A673 (cell line): ENCODE measurements at regions not wholly inside any gene's neighbourhood (a gene's known extent, or its start where the extent isn't known, plus 50 kb on each side); places are given as distances from the start of the nearest gene placed in this dataset.
A peak's percentile ranks its signal among the peaks of the same experiment; 100 is the strongest.

Experiments
- BruUV-seq: library from RNA; stranded (reverse); fragments of 400-500 nt; replicated peaks from 2 replicates; lab custom pipeline; 2021; lab: Mats Ljungman, UMichigan
- CTCF ChIA-PET: fragments of 300-600 bp; sonication (Branson Sonifier 250); formaldehyde crosslinking; loops from one replicate; lab custom pipeline; 2022; ENCODE audit warnings: antibody characterized with exemption; lab: Charles Lee
- POLR2A ChIA-PET: fragments of 300-600 bp; sonication (Branson Sonifier 250); formaldehyde crosslinking; loops from one replicate; lab custom pipeline; 2022; ENCODE audit warnings: antibody characterized with exemption; ENCODE audit not compliant: low non-redundant PET; lab: Charles Lee
- DNase-seq: peaks from one replicate; pipeline ENCODE4 v3.0.0-alpha.2; 2015; ENCODE audit warnings: low spot score
- H3K27ac ChIP-seq: fragments of 200-600 bp; sonication (generic); 2 replicates; pipeline ENCODE4 v1.5.1; 2016; ENCODE audit warnings: mixed run types, low read depth, mild to moderate bottlenecking, mixed read lengths, antibody characterized with exemption, low read length; ENCODE audit not compliant: poor library complexity, severe bottlenecking
- H3K27me3 ChIP-seq: fragments of 200-600 bp; sonication (generic); replicated peaks from 2 replicates; pipeline ENCODE4 v1.6.1; 2017; ENCODE audit warnings: mixed run types, low read depth, mild to moderate bottlenecking, mixed read lengths, antibody characterized with exemption, low read length; ENCODE audit not compliant: insufficient read depth, poor library complexity
- H3K36me3 ChIP-seq: fragments of 200-600 bp; sonication (generic); 2 replicates; pipeline ENCODE4 v1.6.1; 2016; ENCODE audit warnings: mixed run types, mild to moderate bottlenecking, mixed read lengths, antibody characterized with exemption, low read length; ENCODE audit not compliant: insufficient read depth, poor library complexity, severe bottlenecking
- H3K4me1 ChIP-seq: fragments of 200-600 bp; sonication (generic); 2 replicates; pipeline ENCODE4 v1.6.1; 2017; ENCODE audit warnings: mixed run types, mild to moderate bottlenecking, mixed read lengths, antibody characterized with exemption, low read length; ENCODE audit not compliant: insufficient read depth, poor library complexity, severe bottlenecking
- H3K4me3 ChIP-seq: fragments of 200-600 bp; sonication (generic); 2 replicates; pipeline ENCODE4 v1.5.1; 2016; ENCODE audit warnings: low read depth, mixed run types, mild to moderate bottlenecking, mixed read lengths, low read length; ENCODE audit not compliant: poor library complexity, severe bottlenecking
- H3K9me3 ChIP-seq: fragments of 200-600 bp; sonication (generic); 2 replicates; pipeline ENCODE4 v1.6.1; 2016; ENCODE audit warnings: mixed run types, low read depth, mild to moderate bottlenecking, mixed read lengths, antibody characterized with exemption, low read length; ENCODE audit not compliant: poor library complexity, severe bottlenecking
- EZH2 ChIP-seq: fragments of 200-600 bp; sonication (generic); IDR thresholded peaks from 2 replicates; pipeline ENCODE4 v1.6.1; 2017; ENCODE audit warnings: borderline replicate concordance, low read depth, mild to moderate bottlenecking, mixed read lengths, antibody characterized with exemption, low read length; ENCODE audit not compliant: poor library complexity, severe bottlenecking
- intact Hi-C: fragments of 100-400 bp; cut with micrococcal nuclease; formaldehyde crosslinking; loops from one replicate; pipeline ENCODE4 v1.10.0; 2022; ENCODE audit not compliant: unreplicated experiment
- TF ChIP-seq, protein P1 (sequence below): fragments of 300-800, 200-600 bp; sonication (generic); conservative IDR thresholded peaks from 2 replicates; pipeline ENCODE4 v1.5.1; 2017; ENCODE audit warnings: low read depth, mild to moderate bottlenecking, antibody characterized with exemption, low read length, moderate library complexity, mixed read lengths

DNA sequence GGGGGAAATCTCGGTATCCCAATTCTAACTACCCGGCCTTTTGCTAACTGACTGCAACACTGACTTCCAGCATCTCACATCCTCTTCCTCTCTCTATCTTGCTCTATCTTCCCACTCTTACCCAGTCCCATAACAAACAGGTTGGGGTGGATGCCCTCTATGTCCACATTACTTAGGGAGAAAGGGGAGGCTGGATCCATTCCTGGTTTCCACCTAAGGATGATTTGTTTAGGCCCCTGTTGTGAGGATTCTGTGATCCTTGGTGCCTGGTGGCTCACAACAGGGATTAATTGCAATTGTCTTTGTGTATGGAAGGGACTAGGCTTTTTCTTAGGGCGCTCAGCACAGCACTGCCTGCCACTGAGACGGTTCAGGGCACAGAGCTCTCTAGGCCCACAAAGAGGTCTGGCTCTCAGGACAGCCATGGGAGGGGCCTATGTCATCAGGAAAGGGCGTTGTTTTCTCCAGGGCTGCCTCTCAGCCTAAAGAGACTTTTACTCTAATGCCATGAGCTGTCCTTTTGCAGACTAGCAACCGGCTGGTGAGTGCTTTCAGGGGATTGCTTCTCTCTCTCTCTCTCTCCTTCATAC, 612.1 kb upstream of the SALL1 start:
- CTCF ChIA-PET, result no interaction called here
- Histone ChIP-seq H3K36me3 (no peaks in the 10 kb centered on the region), H3K4me1 (peaks cover 47% of the 10 kb centered on the region), H3K4me3 (no peak overlapping the region), H3K27me3 (no peaks in the 10 kb centered on the region), H3K27ac (no peak overlapping the region), H3K9me3 (no peaks in the 10 kb centered on the region)
- intact Hi-C loops, result loop anchor here (5.0 kb wide), 2 partner anchors 126 to 219 kb away; no protein-coding TSS in a partner anchor
- TF ChIP-seq EZH2, result no peak
- TF ChIP-seq, protein P1, sequence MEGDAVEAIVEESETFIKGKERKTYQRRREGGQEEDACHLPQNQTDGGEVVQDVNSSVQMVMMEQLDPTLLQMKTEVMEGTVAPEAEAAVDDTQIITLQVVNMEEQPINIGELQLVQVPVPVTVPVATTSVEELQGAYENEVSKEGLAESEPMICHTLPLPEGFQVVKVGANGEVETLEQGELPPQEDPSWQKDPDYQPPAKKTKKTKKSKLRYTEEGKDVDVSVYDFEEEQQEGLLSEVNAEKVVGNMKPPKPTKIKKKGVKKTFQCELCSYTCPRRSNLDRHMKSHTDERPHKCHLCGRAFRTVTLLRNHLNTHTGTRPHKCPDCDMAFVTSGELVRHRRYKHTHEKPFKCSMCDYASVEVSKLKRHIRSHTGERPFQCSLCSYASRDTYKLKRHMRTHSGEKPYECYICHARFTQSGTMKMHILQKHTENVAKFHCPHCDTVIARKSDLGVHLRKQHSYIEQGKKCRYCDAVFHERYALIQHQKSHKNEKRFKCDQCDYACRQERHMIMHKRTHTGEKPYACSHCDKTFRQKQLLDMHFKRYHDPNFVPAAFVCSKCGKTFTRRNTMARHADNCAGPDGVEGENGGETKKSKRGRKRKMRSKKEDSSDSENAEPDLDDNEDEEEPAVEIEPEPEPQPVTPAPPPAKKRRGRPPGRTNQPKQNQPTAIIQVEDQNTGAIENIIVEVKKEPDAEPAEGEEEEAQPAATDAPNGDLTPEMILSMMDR, result no peak
- POLR2A ChIA-PET, result no interaction called here
- BruUV-seq, result no TSS peak
- peak; percentile 52 for DNase-seq

DNA sequence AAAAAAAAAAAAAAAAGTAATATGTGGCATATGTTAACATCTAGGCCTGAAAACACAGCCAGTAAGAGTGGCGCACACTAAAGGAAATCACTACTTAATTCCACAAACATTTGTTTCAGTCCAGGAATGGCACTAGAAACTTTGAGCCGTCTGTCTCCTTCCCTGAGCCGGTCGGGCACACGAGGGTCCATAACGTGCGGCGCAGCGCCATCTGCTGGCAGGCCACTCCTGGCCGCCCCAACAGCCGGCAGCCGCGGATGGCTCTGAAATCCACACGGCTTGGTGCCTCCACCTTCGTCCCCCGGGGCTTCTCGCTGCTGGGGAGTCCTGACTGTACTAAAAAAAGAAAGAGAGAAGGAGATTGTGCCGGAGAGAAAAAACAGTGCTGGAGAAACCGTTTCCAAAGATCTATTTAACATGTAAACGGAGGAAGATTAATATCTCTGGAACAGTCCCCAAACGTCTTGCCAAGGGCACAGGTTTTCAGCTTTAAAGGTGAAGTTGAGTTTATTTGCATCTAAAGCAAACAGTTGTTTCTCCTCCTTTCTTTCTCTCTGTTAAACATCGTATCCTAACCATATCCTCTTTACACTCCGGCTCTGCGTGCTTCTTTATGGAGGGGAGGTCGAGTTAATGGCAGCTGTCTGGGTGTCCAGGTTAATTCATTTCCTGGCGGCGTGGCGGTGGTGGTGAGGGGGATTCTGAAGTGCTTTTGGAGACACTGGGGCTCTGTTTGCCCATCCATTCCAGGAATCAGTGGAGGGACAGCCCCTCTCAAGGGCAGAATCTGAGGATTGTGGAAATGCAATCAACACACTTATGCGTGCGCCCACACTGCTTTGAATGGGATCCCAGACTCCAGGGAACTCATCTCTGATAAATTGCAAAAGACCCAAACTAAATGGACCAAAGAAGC, 611.3 kb upstream of the SALL1 start:
- ChIA-PET CTCF (interaction anchor here (0.7 to 1.2 kb wide), 3 partner anchors 125 to 956 kb away, joined by 3 to 5 read pairs (median 3); no protein-coding TSS in a partner anchor), POLR2A (no interaction called here)
- no peaks in the 10 kb centered on the region for H3K27me3 ChIP-seq
- H3K4me1 ChIP-seq, result peaks cover 55% of the 10 kb centered on the region
- TF ChIP-seq EZH2, result no peak
- TF ChIP-seq, protein P1, result peak; percentile 98
- H3K36me3 ChIP-seq, result no peaks in the 10 kb centered on the region
- H3K27ac ChIP-seq, result peak overlapping the region; percentile 34
- BruUV-seq, result TSS peak; percentile 71
- peak; percentile 92 for DNase-seq
- no peaks in the 10 kb centered on the region for H3K9me3 ChIP-seq
- H3K4me3 ChIP-seq, result peak overlapping the region; percentile 13
- intact Hi-C loops, result loop anchor here (1.0 to 5.0 kb wide), 3 partner anchors 125 to 616 kb away; no protein-coding TSS in a partner anchor

DNA sequence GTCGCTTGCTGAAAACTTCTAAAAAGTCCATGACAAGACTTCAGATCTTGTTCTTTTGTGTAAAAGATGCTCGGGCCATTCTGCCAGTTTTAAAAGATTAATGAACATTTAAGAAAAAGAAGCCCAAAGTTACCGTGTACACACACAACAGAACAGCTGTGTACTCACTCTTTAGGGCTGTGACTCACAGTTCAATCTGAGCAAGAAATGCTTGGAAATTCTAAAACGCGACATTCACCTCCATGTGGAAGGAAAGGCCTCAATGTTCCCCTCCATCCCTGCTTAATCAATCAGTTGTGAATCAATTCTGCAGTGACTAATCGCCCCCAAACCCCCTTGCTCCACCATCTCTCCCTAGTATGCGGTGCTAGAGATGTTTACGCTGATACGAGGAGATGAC, 609.9 kb upstream of the SALL1 start:
- intact Hi-C loops, result loop anchor here (1.0 to 5.0 kb wide), 3 partner anchors 124 to 330 kb away; no protein-coding TSS in a partner anchor
- BruUV-seq, result no TSS peak

More for the DNA sequence above, 609.9 kb upstream of the SALL1 start:
- Histone ChIP-seq H3K4me3 (no peak overlapping the region), H3K27me3 (no peaks in the 10 kb centered on the region), H3K4me1 (peaks cover 61% of the 10 kb centered on the region), H3K9me3 (no peaks in the 10 kb centered on the region), H3K27ac (no peak overlapping the region), H3K36me3 (no peaks in the 10 kb centered on the region)
- POLR2A ChIA-PET, result no interaction called here
- no peak for TF ChIP-seq EZH2
- TF ChIP-seq, protein P1, result no peak
- CTCF ChIA-PET, result interaction anchor here (0.6 to 1.2 kb wide), 2 partner anchors 124 to 628 kb away, joined by 3 read pairs; no protein-coding TSS in a partner anchor
- peak; percentile 11 for DNase-seq
